Keratinocyte (primary cell): ENCODE measurements at regions not wholly inside any gene's neighbourhood (a gene's known extent, or its start where the extent isn't known, plus 50 kb on each side); places are given as distances from the start of the nearest gene placed in this dataset.

Experiments used
- CTCF ChIP-seq, 3 experiments: IDR thresholded peaks in 1 of 3; conservative IDR thresholded peaks in 1 of 3; optimal IDR thresholded peaks in 1 of 3; 2 replicates in 2 of 3; 3 replicates in 1 of 3; pipeline versions ENCODE3 to v1.5.1; 2011; ENCODE audit warnings: low read length in 3 of 3, mild to moderate bottlenecking in 3 of 3, moderate library complexity in 2 of 3, control low read depth in 1 of 3, inconsistent platforms in 1 of 3; ENCODE audit not compliant: insufficient read depth in 2 of 3; ENCODE audit errors: extremely low read depth in 1 of 3
- EZH2 ChIP-seq: IDR thresholded peaks from one replicate; pipeline ENCODE4 v1.6.1; 2012; ENCODE audit warnings: inconsistent platforms, mild to moderate bottlenecking, low read length, moderate library complexity

DNA sequence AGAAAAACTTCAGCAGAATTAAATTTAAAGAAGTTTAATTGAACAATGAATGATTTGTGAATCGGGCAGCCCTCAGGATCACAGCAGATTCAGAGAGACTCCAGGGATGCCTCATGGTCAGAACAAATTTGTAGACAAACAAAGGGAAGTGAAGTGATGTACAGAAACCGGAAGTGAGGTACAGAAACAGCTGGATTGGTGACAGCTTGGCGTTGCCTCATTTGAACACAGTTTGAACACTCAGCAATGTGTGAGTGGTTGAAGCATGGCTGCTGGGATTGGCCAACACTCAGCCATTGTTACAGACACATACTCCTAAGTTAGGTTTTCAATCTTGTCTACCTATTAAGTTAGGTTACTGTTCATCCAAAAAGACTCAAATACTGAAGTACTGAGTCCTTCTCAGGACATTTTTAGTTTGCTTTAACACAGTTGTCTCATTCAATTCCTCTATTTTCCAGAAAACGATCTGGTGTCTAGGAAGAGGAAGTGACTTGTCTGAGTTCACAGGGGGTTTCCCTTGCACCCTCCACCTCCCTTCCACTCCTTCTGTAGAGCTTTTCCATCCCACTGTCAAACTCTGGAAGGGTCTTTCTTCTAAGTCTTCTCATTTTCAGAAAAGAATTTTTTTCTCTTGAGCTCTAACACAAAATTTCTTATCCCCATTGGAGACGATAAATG lies 137.9 kb downstream of the SLC4A3 start:
- no peak for TF ChIP-seq CTCF (optimal IDR thresholded peaks at IDR 0.05 in 1 of 3, IDR thresholded peaks at IDR 0.05 in 1 of 3, conservative IDR thresholded peaks at IDR 0.05 in 1 of 3; ENCODE audit: extremely low read depth in 1 of 3, insufficient read depth in 2 of 3, low read length in 3 of 3)
- no peak for TF ChIP-seq EZH2
